GM21717 (cell line): ENCODE measurements at regions not wholly inside any gene's neighbourhood (a gene's known extent, or its start where the extent isn't known, plus 50 kb on each side); places are given as distances from the start of the nearest gene placed in this dataset.

Experiments
- ATAC-seq: cut with Tn5 transposase; IDR thresholded peaks from one replicate; pipeline ENCODE4 v1.9.1; 2021; ENCODE audit warnings: mild to moderate bottlenecking, moderate library complexity; ENCODE audit not compliant: unreplicated experiment

DNA sequence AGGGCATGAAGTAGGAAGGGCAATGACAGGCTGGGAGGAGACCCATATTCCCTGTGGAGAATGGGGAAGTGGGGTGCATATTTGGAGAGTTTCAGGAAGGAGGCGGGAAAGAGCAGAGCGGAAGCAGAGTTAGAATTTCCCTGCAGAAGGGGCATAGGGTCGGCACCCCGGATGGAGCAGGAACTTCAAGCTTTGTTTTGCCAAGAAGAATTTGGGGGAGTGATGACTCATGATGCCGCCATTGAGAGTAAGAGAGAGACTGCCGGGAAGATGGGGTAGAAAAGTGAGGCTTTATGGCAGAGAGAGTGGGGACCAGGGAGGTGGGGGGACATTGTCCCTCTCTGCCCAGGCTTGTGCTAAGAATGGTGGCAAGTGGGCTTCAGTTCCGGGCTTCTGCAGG, 50.3 kb upstream of the EPB41L1 start:
- ATAC-seq: no peak
